K562 (cell line): ENCODE measurements at regions not wholly inside any gene's neighbourhood (a gene's known extent, or its start where the extent isn't known, plus 50 kb on each side); places are given as distances from the start of the nearest gene placed in this dataset.

Source experiments
- CHD7 ChIP-seq: fragments of 200-600 bp; sonication (generic); IDR thresholded peaks from one replicate; pipeline ENCODE4 v1.6.1; 2012; ENCODE audit warnings: mild to moderate bottlenecking, low read depth, low read length, inconsistent platforms
- ETV6 ChIP-seq, 3 experiments: fragments of 150-350 bp in 1 of 3; sonication (generic) in 1 of 3; formaldehyde crosslinking in 1 of 3; IDR thresholded peaks; 2 replicates each; pipeline versions ENCODE4 v1.6.1 to v1.8.0; 2014 to 2022; ENCODE audit warnings: borderline replicate concordance in 2 of 3, low read depth in 2 of 3, antibody characterized with exemption in 1 of 3, low read length in 1 of 3, mild to moderate bottlenecking in 1 of 3, missing genetic modification reagents in 1 of 3
- HDAC2 ChIP-seq: fragments of 450-650 bp; IDR thresholded peaks from 2 replicates; pipeline ENCODE4 v1.6.1; 2016; ENCODE audit warnings: mild to moderate bottlenecking
- MAFG ChIP-seq: fragments of 450-650 bp; conservative IDR thresholded peaks from 2 replicates; pipeline ENCODE4 v1.6.1; 2016; ENCODE audit warnings: missing genetic modification characterization, missing compliant biosample characterization
- THRA ChIP-seq: fragments of 450-650 bp; IDR thresholded peaks from 2 replicates; pipeline ENCODE4 v1.6.1; 2017; ENCODE audit warnings: mild to moderate bottlenecking, moderate library complexity
- ZNF717 ChIP-seq: fragments of 250-450 bp; sonication (Bioruptor Pico); IDR thresholded peaks from 2 replicates; pipeline ENCODE4 v1.5.0; 2021
- ZNF77 ChIP-seq: fragments of 250-450 bp; sonication (Bioruptor Pico); IDR thresholded peaks from 2 replicates; pipeline ENCODE4 v1.5.0; 2020
- TF ChIP-seq, protein P1 (sequence below): sonication (generic); formaldehyde crosslinking; IDR thresholded peaks from 2 replicates; pipeline ENCODE4 v1.8.0; 2022; ENCODE audit warnings: mild to moderate bottlenecking, missing genetic modification reagents, borderline replicate concordance

DNA sequence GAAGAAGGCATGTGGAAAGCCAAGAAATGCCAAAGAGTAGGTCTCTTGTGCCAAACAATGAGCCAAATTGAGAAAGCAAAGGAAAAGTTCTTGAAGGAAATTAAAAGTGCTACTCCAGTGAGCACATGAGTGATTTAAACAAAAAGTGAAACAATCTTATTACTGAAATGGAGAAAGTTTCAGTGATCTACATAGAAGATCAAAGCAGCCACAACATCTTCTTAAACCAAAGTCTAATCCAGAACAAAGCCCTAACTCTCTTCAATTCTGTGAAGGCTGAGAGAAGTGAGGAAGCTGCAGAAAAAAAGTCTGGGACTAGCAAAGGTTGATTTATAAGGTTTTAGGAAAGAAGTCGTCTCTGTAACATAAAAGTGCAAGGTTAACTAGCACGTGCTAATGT, 259.6 kb downstream of the FLRT2 start (continued):
- TF ChIP-seq, protein P1, sequence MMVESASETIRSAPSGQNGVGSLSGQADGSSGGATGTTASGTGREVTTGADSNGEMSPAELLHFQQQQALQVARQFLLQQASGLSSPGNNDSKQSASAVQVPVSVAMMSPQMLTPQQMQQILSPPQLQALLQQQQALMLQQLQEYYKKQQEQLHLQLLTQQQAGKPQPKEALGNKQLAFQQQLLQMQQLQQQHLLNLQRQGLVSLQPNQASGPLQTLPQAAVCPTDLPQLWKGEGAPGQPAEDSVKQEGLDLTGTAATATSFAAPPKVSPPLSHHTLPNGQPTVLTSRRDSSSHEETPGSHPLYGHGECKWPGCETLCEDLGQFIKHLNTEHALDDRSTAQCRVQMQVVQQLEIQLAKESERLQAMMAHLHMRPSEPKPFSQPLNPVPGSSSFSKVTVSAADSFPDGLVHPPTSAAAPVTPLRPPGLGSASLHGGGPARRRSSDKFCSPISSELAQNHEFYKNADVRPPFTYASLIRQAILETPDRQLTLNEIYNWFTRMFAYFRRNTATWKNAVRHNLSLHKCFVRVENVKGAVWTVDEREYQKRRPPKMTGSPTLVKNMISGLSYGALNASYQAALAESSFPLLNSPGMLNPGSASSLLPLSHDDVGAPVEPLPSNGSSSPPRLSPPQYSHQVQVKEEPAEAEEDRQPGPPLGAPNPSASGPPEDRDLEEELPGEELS (CRISPR knock-in tag), result no peak
- TF ChIP-seq MAFG (no peak), CHD7 (no peak), HDAC2 (no peak), ETV6 (IDR thresholded peaks at IDR 0.05; ENCODE audit: borderline replicate concordance in 1 of 2, low read depth in 2 of 2, low read length in 1 of 2) (no peak), ETV6 (CRISPR knock-in tag; IDR thresholded peaks at IDR 0.05; ENCODE audit: borderline replicate concordance) (no peak), THRA (no peak), ZNF77 (CRISPR knock-in tag) (no peak), ZNF717 (CRISPR knock-in tag) (no peak)
